ENCODE measurements at regions not wholly inside any gene's neighbourhood (a gene's known extent, or its start where the extent isn't known, plus 50 kb on each side); places are given as distances from the start of the nearest gene placed in this dataset.

GRCh38 chr4:133324491-133324890, 175.4 kb downstream of the PCDH10 start:
- no peak for TF ChIP-seq CTCF (IDR thresholded peaks at IDR 0.05)
- no peak for TF ChIP-seq EP300 (IDR thresholded peaks at IDR 0.05; ENCODE audit: low read depth)
- TF ChIP-seq POLR2A (IDR thresholded peaks at IDR 0.05) = no peak
- TF ChIP-seq POLR2AphosphoS5 (IDR thresholded peaks at IDR 0.05) = no peak
